HepG2 (cell line): ENCODE measurements at regions not wholly inside any gene's neighbourhood (a gene's known extent, or its start where the extent isn't known, plus 50 kb on each side); places are given as distances from the start of the nearest gene placed in this dataset.

Experiments used
- ATAC-seq: fragments of 200-7000 bp; cut with Tn5 transposase; 3 replicates; pipeline ENCODE4 v1.9.1; 2020; ENCODE audit warnings: mild to moderate bottlenecking, moderate library complexity
- BruUV-seq: library from RNA; stranded (reverse); fragments of 400-500 nt; replicated peaks from 2 replicates; lab custom pipeline; 2021; lab: Mats Ljungman, UMichigan
- CTCF ChIA-PET: fragments of 300-600 bp; formaldehyde crosslinking; extraction: SDS; loops from one replicate; lab custom pipeline; 2021; ENCODE audit warnings: low total read pairs, inconsistent platforms, low intra/inter-chr PET ratio; lab: Yijun Ruan, JAX
- POLR2A ChIA-PET: fragments of 350-600 bp; sonication (Branson Sonifier 250); formaldehyde crosslinking; loops from one replicate; lab custom pipeline; 2020; ENCODE audit warnings: antibody characterized with exemption, inconsistent platforms; lab: Yijun Ruan, JAX
- DNase-seq: peaks from one replicate; pipeline ENCODE4 v3.0.0-alpha.2; 2015; ENCODE audit warnings: low spot score
- FAIRE-seq: peaks from 3 replicates; lab custom pipeline; 2011; peaks lifted over from hg19 to GRCh38; lab: Jason Lieb, UNC
- H2AFZ ChIP-seq: one replicate; pipeline ENCODE4 v1.6.1; 2011; ENCODE audit warnings: low read length, inconsistent platforms
- H3K27ac ChIP-seq: fragments of 300-600 bp; 3 replicates; pipeline ENCODE4 v1.8.0; 2011; ENCODE audit warnings: mixed run types, mild to moderate bottlenecking, mixed read lengths, low read length, inconsistent platforms; ENCODE audit not compliant: insufficient read depth; ENCODE audit errors: extremely low read length
- H3K27me3 ChIP-seq, 2 experiments: fragments of 200-600 bp in 1 of 2; 2 replicates in 1 of 2; 3 replicates in 1 of 2; pipeline versions ENCODE4 v1.6.0 to v1.8.0; 2011; ENCODE audit warnings: low read length in 2 of 2, mild to moderate bottlenecking in 2 of 2, moderate library complexity in 2 of 2, inconsistent platforms in 1 of 2; ENCODE audit not compliant: insufficient read depth in 2 of 2, control insufficient read depth in 1 of 2
- H3K36me3 ChIP-seq, 2 experiments: fragments of 200-600 bp in 1 of 2; replicated peaks in 1 of 2; 2 replicates in 1 of 2; 3 replicates in 1 of 2; pipeline versions ENCODE4 v1.5.1 to v1.8.0; 2011; ENCODE audit warnings: low read length in 2 of 2, inconsistent platforms in 1 of 2; ENCODE audit not compliant: insufficient read depth in 2 of 2, control insufficient read depth in 1 of 2
- H3K4me1 ChIP-seq: 2 replicates; pipeline ENCODE4 v1.5.1; 2012; ENCODE audit warnings: low read length, inconsistent platforms; ENCODE audit not compliant: insufficient read depth
- H3K4me2 ChIP-seq: 2 replicates; pipeline ENCODE4 v1.6.0; 2011; ENCODE audit warnings: low read depth, low read length, inconsistent platforms
- H3K4me3 ChIP-seq, 3 experiments: fragments of 200-600 bp in 1 of 3; sonication (generic), shearing (Covaris generic) in 1 of 3; replicated peaks in 1 of 3; 2 replicates each; pipeline ENCODE4 v1.5.1; 2011 to 2016; ENCODE audit warnings: low read length in 3 of 3, inconsistent platforms in 2 of 3, low read depth in 2 of 3, mild to moderate bottlenecking in 2 of 3, control low read depth in 1 of 3, mixed read lengths in 1 of 3; ENCODE audit not compliant: insufficient read depth in 1 of 3
- H3K79me2 ChIP-seq: one replicate; pipeline ENCODE4 v1.6.1; 2011; ENCODE audit warnings: low read length, inconsistent platforms; ENCODE audit not compliant: insufficient read depth
- H3K9ac ChIP-seq: 2 replicates; pipeline ENCODE4 v1.6.0; 2011; ENCODE audit warnings: mild to moderate bottlenecking, low read depth, low read length, inconsistent platforms; ENCODE audit not compliant: insufficient read depth
- H3K9me3 ChIP-seq: 2 replicates; pipeline ENCODE4 v1.5.1; 2012; ENCODE audit warnings: mild to moderate bottlenecking, low read length
- H4K20me1 ChIP-seq: 2 replicates; pipeline ENCODE4 v1.6.0; 2011; ENCODE audit warnings: inconsistent platforms, mild to moderate bottlenecking, low read length, moderate library complexity; ENCODE audit not compliant: insufficient read depth
- AGO2 ChIP-seq: fragments of 200-400 bp; formaldehyde crosslinking; optimal IDR thresholded peaks from 2 replicates; pipeline ENCODE3; 2017; ENCODE audit warnings: mild to moderate bottlenecking, low read depth, low read length, moderate library complexity
- AKAP8 ChIP-seq: sonication (generic); formaldehyde crosslinking; IDR thresholded peaks from 2 replicates; pipeline ENCODE4 v1.5.1; 2020; ENCODE audit warnings: mild to moderate bottlenecking, missing genetic modification reagents
- E2F1 ChIP-seq: sonication (generic); formaldehyde crosslinking; IDR thresholded peaks from 2 replicates; pipeline ENCODE4 v1.5.0; 2020; ENCODE audit warnings: missing genetic modification reagents
- GPN1 ChIP-seq: sonication (generic); formaldehyde crosslinking; IDR thresholded peaks from 2 replicates; pipeline ENCODE4 v1.5.1; 2020; ENCODE audit warnings: missing genetic modification reagents, borderline replicate concordance
- HNRNPH1 ChIP-seq: fragments of 200-400 bp; formaldehyde crosslinking; optimal IDR thresholded peaks from 2 replicates; pipeline ENCODE3; 2017; ENCODE audit warnings: mild to moderate bottlenecking, low read depth, low read length
- IRF2 ChIP-seq: IDR thresholded peaks from 2 replicates; pipeline ENCODE4 v1.6.1; 2018; ENCODE audit warnings: missing genetic modification reagents, missing compliant biosample characterization
- JARID2 ChIP-seq: sonication (generic); formaldehyde crosslinking; IDR thresholded peaks from 2 replicates; pipeline ENCODE4 v1.8.1; 2023; ENCODE audit warnings: missing genetic modification reagents, inconsistent platforms; ENCODE audit not compliant: insufficient replicate concordance
- NFRKB ChIP-seq: fragments of 450-650 bp; IDR thresholded peaks from 2 replicates; pipeline ENCODE4 v1.6.1; 2017
- NPAS2 ChIP-seq: sonication (generic); formaldehyde crosslinking; IDR thresholded peaks from 2 replicates; pipeline ENCODE4 v1.8.0; 2022; ENCODE audit warnings: mild to moderate bottlenecking, missing genetic modification reagents, borderline replicate concordance
- RNF2 ChIP-seq: fragments of 450-650 bp; conservative IDR thresholded peaks from 2 replicates; pipeline ENCODE4 v1.6.1; 2016; ENCODE audit warnings: low read depth
- THAP8 ChIP-seq: sonication (generic); formaldehyde crosslinking; IDR thresholded peaks from 2 replicates; pipeline ENCODE4 v1.5.1; 2020; ENCODE audit warnings: missing genetic modification reagents, mild to moderate bottlenecking, borderline replicate concordance
- ZBTB2 ChIP-seq: sonication (generic); formaldehyde crosslinking; IDR thresholded peaks from 2 replicates; pipeline ENCODE4 v1.8.0; 2022; ENCODE audit warnings: low read depth, missing genetic modification reagents
- ZNF264 ChIP-seq: sonication (generic); formaldehyde crosslinking; IDR thresholded peaks from 2 replicates; pipeline ENCODE4 v1.4.0; 2020; ENCODE audit warnings: missing genetic modification reagents
- ZNF337 ChIP-seq: sonication (generic); formaldehyde crosslinking; IDR thresholded peaks from 2 replicates; pipeline ENCODE4 v1.5.1; 2020; ENCODE audit warnings: missing genetic modification reagents, low read depth, mild to moderate bottlenecking, borderline replicate concordance
- ZNF446 ChIP-seq: sonication (generic); formaldehyde crosslinking; IDR thresholded peaks from 2 replicates; pipeline ENCODE4 v1.5.0; 2020; ENCODE audit warnings: mild to moderate bottlenecking, missing genetic modification reagents
- ZNF552 ChIP-seq: sonication (generic); formaldehyde crosslinking; IDR thresholded peaks from 2 replicates; pipeline ENCODE4 v1.9.0; 2022; ENCODE audit warnings: missing genetic modification reagents, mild to moderate bottlenecking, borderline replicate concordance
- ZNF607 ChIP-seq: sonication (generic); formaldehyde crosslinking; IDR thresholded peaks from 2 replicates; pipeline ENCODE4 v1.5.1; 2020; ENCODE audit warnings: missing genetic modification reagents, mild to moderate bottlenecking, borderline replicate concordance
- ZNF629 ChIP-seq: sonication (generic); formaldehyde crosslinking; conservative IDR thresholded peaks from 2 replicates; pipeline ENCODE4 v1.5.0; 2020; ENCODE audit warnings: missing genetic modification reagents
- ZNF839 ChIP-seq: sonication (generic); formaldehyde crosslinking; IDR thresholded peaks from 2 replicates; pipeline ENCODE4 v1.4.0; 2020; ENCODE audit warnings: missing genetic modification reagents, mild to moderate bottlenecking, borderline replicate concordance
- WGBS: methylation state at CpG from one replicate; pipeline ENCODE4 v1.1.6; 2017; ENCODE audit warnings: low lambda C conversion rate; 5-methylcytosine and 5-hydroxymethylcytosine counted together
- in situ Hi-C: cut with HindIII; loops from 2 replicates; pipeline ENCODE4 v1.10.0; 2017; ENCODE audit warnings: low pct_unique_long_range_greater_than_20kb; ENCODE audit not compliant: extremely low pct_ligation_motif_present
- intact Hi-C: fragments of 100-400 bp; cut with micrococcal nuclease; formaldehyde crosslinking; loops from one replicate; pipeline ENCODE4 v1.10.0; 2022; ENCODE audit not compliant: unreplicated experiment
- TF ChIP-seq, protein P1 (sequence below): IDR thresholded peaks from 2 replicates; pipeline ENCODE4 v1.6.1; 2012; ENCODE audit warnings: low read length, improper control_type of control experiment

DNA sequence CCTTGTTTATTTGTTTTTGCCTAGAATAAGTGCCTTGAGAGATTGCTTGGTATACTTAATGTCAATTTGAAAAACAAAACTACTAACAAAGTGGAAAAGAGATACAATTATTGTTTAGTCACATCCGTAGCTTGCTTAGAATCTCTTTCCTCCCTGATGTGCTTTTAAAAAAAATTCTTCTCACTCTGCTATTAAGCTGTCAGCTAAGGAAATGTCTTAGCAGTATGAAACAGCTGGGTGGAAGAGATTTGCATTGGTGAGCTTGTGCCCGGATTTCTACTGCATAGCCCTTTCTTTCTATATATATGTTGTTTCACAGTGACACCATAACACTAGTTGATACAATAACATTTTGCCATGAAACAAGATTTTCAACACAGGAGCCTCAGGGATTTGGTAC lies 229.4 kb upstream of the RGS6 start (continued):
- TF ChIP-seq ZNF446: no peak
- no peak for TF ChIP-seq ZNF607
- TF ChIP-seq ZNF337 (CRISPR knock-in tag): no peak
- TF ChIP-seq ZNF264: no peak
- no peak for TF ChIP-seq IRF2
- TF ChIP-seq E2F1 (CRISPR knock-in tag): no peak
- TF ChIP-seq ZBTB2: no peak
- no peak for TF ChIP-seq GPN1 (CRISPR knock-in tag)
- no peak for TF ChIP-seq NPAS2 (CRISPR knock-in tag)

DNA sequence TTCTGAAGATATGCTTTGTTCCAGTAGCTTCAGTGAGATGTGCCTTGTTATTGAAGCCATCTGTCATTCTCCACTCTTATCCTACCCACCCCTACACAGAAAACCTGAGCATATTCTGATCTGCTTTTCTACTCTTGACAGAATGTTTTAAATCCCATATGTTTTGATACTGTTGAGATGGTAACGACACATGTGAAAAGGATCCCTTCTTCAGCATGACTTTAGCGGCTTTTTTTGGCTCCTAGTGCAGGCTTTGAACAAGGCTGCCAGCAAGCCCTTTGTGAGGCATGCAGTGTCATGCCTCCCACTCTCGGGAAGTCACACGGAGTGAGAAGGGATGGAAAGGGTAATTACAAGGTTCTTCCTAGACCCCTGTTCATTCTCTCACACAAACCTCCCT lies 228.8 kb upstream of the RGS6 start:
- no peaks in the 10 kb centered on the region for H3K4me1 ChIP-seq
- no peak for FAIRE-seq
- ATAC-seq: no peak
- no peaks in the 10 kb centered on the region for H3K27me3 ChIP-seq
- no peaks in the 10 kb centered on the region for H4K20me1 ChIP-seq
- ChIA-PET POLR2A (no interaction called here), CTCF (no interaction called here)
- DNase-seq: no peak
- in situ Hi-C loops (no loop called here), intact Hi-C loops (no loop called here)
- H3K36me3 ChIP-seq: peaks cover 0 to 12% of the 10 kb centered on the region in 2 experiments; a peak in 3 of 5 replicates
- no peak overlapping the region for H3K4me2 ChIP-seq
- no peak overlapping the region for H3K27ac ChIP-seq
- no TSS peak for BruUV-seq
- H3K9me3 ChIP-seq: no peaks in the 10 kb centered on the region
- WGBS: 96% methylated on average over 4 of the region's 4 CpGs
- no peak overlapping the region for H3K9ac ChIP-seq
- no peak overlapping the region for H2AFZ ChIP-seq
- no peaks in the 10 kb centered on the region for H3K79me2 ChIP-seq
- no peak overlapping the region for H3K4me3 ChIP-seq
- TF ChIP-seq NFRKB (no peak), ZNF629 (CRISPR knock-in tag) (no peak), JARID2 (CRISPR knock-in tag) (no peak), ZNF839 (no peak), RNF2 (no peak), THAP8 (CRISPR knock-in tag) (no peak), HNRNPH1 (no peak), AKAP8 (CRISPR knock-in tag) (no peak), AGO2 (no peak), ZNF552 (CRISPR knock-in tag) (no peak)
- TF ChIP-seq, protein P1, sequence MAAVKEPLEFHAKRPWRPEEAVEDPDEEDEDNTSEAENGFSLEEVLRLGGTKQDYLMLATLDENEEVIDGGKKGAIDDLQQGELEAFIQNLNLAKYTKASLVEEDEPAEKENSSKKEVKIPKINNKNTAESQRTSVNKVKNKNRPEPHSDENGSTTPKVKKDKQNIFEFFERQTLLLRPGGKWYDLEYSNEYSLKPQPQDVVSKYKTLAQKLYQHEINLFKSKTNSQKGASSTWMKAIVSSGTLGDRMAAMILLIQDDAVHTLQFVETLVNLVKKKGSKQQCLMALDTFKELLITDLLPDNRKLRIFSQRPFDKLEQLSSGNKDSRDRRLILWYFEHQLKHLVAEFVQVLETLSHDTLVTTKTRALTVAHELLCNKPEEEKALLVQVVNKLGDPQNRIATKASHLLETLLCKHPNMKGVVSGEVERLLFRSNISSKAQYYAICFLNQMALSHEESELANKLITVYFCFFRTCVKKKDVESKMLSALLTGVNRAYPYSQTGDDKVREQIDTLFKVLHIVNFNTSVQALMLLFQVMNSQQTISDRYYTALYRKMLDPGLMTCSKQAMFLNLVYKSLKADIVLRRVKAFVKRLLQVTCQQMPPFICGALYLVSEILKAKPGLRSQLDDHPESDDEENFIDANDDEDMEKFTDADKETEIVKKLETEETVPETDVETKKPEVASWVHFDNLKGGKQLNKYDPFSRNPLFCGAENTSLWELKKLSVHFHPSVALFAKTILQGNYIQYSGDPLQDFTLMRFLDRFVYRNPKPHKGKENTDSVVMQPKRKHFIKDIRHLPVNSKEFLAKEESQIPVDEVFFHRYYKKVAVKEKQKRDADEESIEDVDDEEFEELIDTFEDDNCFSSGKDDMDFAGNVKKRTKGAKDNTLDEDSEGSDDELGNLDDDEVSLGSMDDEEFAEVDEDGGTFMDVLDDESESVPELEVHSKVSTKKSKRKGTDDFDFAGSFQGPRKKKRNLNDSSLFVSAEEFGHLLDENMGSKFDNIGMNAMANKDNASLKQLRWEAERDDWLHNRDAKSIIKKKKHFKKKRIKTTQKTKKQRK: no peak
